ENCODE measurements at regions not wholly inside any gene's neighbourhood (a gene's known extent, or its start where the extent isn't known, plus 50 kb on each side); places are given as distances from the start of the nearest gene placed in this dataset.
"Not testable (repeated sequence)": the region's sequence is repeated elsewhere in the genome, so short reads cannot be mapped to it uniquely, and the experiment has no call there.

- no peak for DNase-seq (ENCODE audit: low read depth)
These were observed 378.0 kb upstream of the CA10 start for GRCh38 chr17:52536489-52536888.

GRCh38 chr17:52532373-52532772, 373.9 kb upstream of the CA10 start:
- DNase-seq (ENCODE audit: low read depth) = no peak

DNA sequence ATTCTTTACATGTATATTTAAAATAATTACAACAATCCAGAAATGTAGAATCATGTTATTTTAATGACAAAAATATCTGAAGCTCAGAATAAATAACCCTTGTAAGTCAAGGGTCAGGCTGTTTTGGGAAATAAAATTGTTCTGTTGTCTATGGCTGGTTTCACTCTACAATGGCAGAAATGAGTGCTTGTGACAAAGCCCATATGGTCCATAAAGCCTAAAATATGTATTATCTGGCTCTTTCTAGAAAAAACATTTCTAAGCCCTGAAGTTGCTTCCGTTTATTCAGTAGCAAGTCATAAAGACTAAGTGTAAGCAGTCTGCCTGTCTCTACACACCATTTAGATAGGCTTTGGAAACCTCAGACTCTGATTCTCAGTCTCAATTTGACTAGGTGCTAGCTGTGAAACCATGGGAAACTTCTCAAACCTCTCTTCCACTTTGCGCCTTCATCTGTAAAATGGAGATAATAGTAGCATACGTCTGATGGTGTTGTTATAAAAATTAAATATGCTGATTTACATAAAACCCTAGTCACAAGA, 365.7 kb upstream of the CA10 start:
- no peak for DNase-seq (ENCODE audit: low read depth)

GRCh38 chr17:52517176-52517575, 358.7 kb upstream of the CA10 start:
- no peak for DNase-seq (ENCODE audit: low read depth)

GRCh38 chr17:52515927-52516326, 357.4 kb upstream of the CA10 start:
- DNase-seq (ENCODE audit: low read depth) = no peak

DNA sequence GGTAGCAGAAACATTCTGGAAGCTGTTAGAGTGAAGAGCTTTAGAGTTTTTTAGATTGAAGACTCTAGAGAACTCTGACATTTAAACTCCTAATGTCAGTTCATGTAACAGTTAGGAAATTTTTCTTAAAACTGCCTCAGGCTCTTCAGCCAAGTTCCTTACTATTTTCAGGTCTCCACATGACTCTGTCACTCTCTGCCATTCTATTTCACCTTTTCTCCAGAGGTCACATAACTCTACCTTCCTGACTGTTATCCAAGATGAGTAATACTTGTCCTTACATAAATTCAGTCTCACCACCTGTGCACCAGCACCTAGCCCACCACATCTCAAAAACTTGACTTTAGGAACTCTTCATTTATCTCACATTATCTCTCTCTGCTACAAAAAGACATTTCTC, 347.1 kb upstream of the CA10 start:
- no peak for DNase-seq (ENCODE audit: low read depth)

DNA sequence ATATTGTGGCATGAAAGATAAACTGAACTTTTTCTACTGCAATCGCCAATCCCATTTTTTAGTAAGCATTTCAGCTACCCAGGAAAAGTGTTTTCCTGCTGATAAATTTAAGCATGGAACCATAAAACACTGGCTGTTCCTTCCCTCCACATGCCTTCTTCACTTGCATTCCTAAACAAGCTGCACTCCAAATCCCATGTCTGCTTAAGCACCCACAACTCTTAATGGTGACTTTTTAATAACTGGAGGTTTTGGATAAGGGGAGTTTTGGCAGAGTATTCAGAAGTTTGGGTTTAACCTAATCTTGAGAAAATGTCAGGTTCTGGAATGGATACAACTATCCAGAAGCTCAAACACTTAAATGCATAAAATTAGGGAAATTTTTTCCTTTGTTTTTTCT, 345.6 kb upstream of the CA10 start:
- DNase-seq (ENCODE audit: low read depth) = no peak

GRCh38 chr17:52495646-52496045, 337.1 kb upstream of the CA10 start:
- no peak for DNase-seq (ENCODE audit: low read depth)

DNA sequence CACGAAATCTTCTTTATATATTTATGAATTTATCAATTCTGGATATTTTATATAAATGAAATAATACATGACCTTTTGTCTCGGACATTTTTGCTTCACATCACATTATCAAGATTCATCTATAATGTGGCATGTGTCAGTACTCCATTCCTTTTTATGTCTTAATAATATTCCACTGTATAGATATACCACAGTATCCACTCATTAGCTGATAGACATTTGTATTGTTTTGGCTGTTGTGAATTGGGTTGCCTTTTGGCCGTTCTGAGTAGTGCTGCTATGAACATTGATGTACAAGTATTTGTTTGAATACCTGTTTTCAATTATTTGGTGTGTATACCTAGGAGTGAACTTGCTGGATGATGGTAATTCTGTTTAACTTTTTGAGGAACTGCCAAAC, 323.8 kb upstream of the CA10 start:
- DNase-seq (ENCODE audit: low read depth) = no peak

DNA sequence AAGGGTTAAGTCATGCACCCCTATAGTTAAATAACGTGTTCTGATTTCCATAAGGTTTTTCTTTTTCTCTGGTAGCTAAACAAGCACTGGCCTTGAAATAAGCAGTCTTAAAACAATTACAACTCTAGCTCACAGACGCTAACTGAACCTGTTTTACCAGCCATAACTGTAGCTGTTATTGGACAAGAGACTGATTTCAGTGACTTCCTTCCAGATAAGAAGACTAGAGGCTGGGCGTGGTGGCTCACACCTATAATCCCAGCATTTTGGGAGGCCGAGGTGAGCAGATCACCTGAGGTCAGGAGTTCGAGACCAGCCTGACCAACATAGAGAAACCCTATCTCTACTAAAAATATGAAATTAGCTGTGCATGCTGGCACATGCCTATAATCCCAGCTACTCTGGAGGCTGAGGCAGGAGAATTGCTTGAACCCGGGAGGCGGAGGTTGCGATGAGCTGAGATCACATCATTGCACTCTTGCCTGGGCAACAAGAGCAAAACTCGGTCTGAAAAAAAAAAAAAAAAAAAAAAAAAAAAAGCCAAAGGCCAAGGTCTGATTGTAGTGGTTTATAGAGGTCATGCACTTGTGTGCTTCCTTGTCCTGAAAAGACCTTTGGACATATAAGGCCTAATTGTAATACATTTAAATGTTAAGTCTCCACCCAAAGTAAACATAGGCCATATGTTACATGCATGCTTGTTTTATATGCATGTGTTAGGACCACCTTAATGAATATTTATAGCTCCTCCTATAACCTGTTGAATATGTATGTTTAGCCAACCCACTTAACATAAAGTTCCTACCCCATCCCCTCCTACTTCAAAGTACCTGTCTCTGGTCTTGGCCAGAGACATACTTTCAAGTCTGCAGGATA, 319.5 kb upstream of the CA10 start:
- DNase-seq (ENCODE audit: low read depth) = no peak

DNA sequence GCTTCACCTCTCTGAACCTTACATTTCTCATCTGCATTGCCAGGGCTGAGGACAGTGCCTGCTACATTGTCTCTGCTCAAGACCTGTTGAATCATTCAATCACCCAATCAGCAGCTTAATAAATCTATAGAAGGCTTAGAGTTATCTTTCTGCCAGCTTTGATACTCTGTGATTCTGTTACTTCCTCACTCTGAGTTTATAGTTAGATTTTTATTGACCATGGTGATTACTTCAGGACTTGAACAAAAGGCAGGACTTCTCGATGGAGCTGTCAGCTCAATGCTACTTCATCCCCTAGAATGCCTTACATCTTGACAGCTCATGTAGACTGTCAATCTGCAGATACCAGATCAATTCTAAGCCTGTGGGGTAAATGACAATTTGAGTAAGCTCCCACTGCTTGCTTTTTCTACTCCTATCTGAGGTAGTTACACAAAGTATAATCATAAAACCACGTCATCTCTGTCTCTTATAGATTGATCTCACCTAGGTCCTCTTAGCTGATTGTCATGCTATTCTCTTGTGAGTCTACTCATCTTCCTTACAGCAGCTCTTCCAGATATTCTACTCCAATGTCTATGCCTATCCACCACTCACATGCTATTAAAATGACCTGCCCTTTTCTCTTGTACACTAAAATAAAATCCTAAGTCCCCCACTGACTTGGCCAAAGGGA, 318.3 kb upstream of the CA10 start:
- DNase-seq (ENCODE audit: low read depth) = no peak

DNA sequence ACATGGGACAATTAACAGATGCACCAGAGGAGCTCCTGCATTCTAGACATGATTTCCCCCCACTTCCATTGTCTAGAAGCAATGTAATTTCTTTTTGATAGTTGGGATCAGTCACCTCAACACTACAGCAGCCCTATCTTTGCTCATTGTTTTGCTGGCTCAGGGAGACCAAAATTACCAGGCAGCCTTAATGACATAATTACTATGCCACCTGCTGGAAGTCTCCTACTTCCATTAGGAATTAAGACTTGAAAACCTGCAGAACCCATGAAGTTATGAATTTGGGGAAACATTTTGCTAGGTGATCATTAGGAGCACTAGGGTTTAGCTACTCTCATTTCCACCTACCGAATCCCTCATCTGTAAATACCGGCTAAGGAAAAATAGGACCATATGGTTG, 312.0 kb upstream of the CA10 start:
- DNase-seq (ENCODE audit: low read depth) = no peak

GRCh38 chr17:52465407-52465806, 306.9 kb upstream of the CA10 start:
- DNase-seq (ENCODE audit: low read depth) = no peak

- no peak for DNase-seq (ENCODE audit: low read depth)
These were observed 292.9 kb upstream of the CA10 start for GRCh38 chr17:52451294-52451861.

DNA sequence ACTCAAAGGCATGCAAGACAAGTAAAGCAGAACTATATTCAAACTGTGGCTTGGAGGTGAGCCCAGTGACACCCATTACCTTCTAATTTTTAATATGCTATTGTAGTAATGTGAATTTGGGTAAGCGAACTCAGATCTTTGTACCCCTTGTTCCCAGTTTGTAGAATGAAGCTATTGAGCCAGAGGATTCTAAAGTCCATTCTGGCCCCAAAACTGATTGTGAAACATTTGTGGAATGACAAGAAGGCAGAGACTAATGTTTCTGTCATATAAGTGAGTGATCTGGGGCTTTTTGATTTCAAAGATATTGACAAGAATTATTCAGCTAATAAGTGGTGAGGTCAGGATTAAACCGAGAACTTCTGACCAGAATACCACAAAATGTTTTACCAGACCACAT, 283.8 kb upstream of the CA10 start:
- no peak for DNase-seq (ENCODE audit: low read depth)

DNA sequence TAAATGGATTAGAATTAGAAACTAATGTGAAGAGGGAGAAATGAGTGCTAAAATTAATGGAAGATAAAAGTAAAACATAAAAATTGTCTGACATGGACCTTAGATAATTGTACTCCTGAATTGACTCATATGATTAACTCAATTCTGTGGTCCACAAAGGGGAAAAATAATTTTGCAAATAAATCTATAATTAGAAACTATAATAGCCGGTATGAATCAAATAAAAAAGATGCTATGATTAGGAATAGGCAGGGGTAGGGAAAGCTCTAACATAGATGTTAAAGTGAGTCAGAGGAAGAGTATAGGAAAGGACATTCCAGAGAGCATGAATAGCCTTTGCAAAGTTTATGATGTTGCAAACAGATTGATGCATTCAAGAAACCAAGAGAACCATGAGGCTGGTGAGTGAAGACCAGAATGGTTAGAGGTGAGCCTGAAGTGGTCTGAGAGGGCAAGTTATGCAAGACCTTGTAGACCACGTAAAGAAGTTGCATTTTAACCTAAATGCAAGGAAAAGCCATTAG, 262.1 kb upstream of the CA10 start:
- no peak for DNase-seq (ENCODE audit: low read depth)

GRCh38 chr17:52419229-52419641, 260.7 kb upstream of the CA10 start:
- no peak for DNase-seq (ENCODE audit: low read depth)

DNA sequence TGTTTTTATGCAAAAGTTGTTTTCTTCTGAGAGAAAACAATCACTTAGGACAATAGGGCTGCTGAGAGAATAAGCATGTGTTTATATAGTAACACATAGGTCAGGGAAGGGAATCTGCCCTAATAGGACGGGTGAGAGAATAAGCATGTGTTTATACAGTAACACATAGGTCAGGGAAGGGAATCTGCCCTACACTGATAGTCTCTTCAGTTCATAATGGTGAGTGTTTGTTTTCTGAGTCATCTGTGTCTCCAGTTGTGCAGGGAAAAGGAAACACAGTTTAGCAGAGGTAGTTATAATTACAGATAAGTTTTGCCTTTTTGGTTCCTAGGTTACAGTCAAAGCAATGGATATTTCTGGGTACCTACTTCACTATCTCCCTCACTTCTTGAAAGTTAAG, 252.3 kb upstream of the CA10 start:
- DNase-seq (ENCODE audit: low read depth) = no peak

DNA sequence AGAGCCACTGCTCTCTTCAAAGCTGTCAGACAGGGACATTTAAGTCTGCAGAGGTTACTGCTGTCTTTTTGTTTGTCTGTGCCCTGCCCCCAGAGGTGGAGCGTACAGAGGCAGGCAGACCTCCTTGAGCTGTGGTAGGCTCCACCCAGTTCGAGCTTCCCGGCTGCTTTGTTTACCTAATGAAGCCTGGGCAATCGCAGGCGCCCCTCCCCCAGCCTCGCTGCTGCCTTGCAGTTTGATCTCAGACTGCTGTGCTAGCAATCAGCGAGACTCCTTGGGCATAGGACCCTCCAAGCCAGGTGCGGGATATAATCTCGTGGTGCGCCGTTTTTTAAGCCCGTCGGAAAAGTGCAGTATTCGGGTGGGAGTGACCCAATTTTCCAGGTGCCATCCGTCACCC, 250.7 kb upstream of the CA10 start:
- DNase-seq (ENCODE audit: low read depth) = not testable (repeated sequence)

DNA sequence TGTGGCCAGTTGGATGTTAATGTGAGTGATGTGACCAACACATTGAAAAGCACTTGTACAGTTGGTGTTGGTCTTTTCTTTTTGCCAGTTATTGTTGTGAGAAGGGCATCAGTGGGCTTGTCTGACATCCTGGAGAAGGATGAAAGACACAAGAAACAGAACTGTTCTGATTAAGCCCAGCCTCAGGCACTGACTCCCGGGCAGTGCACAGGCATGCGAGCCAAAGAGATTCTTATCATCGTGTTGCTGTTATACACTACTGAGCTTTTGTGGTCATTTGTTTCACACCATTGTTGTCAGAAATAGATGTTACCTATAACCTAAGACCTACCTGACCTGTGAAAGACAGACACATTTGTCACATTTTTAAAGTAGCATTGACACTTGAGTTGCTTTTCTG, 236.8 kb upstream of the CA10 start:
- no peak for DNase-seq (ENCODE audit: low read depth)

GRCh38 chr17:52390422-52390821, 231.9 kb upstream of the CA10 start:
- DNase-seq (ENCODE audit: low read depth) = no peak

- no peak for DNase-seq (ENCODE audit: low read depth)
These were observed 231.1 kb upstream of the CA10 start for GRCh38 chr17:52389632-52390031.

DNA sequence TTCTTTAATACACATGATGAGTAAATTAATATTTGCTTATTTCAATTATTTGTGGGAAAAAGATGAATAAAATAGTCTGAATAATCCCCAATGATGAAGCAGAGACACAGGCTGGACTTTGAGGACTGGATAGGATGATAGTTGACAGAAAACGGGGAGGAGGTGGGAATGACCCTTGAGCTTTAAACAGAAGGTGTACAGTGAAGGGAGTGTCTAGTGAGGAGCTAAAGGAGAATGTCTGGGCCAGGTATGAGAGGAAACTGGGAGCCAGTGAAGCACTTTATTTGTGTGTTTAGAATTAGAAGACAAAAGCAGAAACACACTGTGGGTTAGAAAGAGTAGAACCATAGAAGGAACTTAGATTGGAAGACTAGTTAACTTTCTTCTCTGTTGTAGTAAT, 230.4 kb upstream of the CA10 start:
- no peak for DNase-seq (ENCODE audit: low read depth)
